ENCODE measurements at regions not wholly inside any gene's neighbourhood (a gene's known extent, or its start where the extent isn't known, plus 50 kb on each side); places are given as distances from the start of the nearest gene placed in this dataset.

DNA sequence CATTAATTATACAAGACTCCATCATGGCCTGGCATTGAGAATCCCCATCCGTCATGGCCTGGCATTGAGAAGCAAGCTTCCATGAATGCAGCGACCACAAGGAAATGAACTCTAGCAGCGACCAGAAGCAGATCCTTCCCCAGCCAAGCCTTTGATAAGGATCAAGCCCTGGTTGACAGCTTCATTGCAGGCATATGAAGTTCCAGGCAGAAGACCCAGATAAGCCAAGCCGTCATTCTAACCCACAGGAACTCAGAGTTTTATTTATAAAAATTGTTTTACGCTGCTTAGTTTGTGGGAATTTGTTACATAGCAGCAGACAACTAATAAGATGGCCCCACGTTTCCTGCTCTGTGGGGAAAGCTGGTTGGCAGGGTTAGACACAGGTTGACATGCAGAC, 642.3 kb downstream of the GATA3 start:
- H3K4me2 ChIP-seq: no peak overlapping the region
- no peaks in the 10 kb centered on the region for H3K79me2 ChIP-seq
- no peaks in the 10 kb centered on the region for H3K9me3 ChIP-seq (ENCODE audit: low read depth)
- DNase-seq (ENCODE audit: low spot score): no peak
- H3K27ac ChIP-seq: no peak overlapping the region
- H3K27me3 ChIP-seq: no peaks in the 10 kb centered on the region
- no peaks in the 10 kb centered on the region for H3K9me2 ChIP-seq (replicated peaks; ENCODE audit: insufficient read depth)
- H2AFZ ChIP-seq: no peak overlapping the region
- H3K36me3 ChIP-seq (replicated peaks; ENCODE audit: insufficient read depth, low read depth): no peaks in the 10 kb centered on the region
- H4K20me1 ChIP-seq (ENCODE audit: insufficient read depth, poor library complexity, severe bottlenecking): no peaks in the 10 kb centered on the region
- TF ChIP-seq EZH2 (IDR thresholded peaks at IDR 0.05; ENCODE audit: borderline replicate concordance) (no peak), EZH2phosphoT487 (IDR thresholded peaks at IDR 0.05; ENCODE audit: low read depth, severe bottlenecking, unreplicated experiment) (no peak)
- TF ChIP-seq, protein P1, sequence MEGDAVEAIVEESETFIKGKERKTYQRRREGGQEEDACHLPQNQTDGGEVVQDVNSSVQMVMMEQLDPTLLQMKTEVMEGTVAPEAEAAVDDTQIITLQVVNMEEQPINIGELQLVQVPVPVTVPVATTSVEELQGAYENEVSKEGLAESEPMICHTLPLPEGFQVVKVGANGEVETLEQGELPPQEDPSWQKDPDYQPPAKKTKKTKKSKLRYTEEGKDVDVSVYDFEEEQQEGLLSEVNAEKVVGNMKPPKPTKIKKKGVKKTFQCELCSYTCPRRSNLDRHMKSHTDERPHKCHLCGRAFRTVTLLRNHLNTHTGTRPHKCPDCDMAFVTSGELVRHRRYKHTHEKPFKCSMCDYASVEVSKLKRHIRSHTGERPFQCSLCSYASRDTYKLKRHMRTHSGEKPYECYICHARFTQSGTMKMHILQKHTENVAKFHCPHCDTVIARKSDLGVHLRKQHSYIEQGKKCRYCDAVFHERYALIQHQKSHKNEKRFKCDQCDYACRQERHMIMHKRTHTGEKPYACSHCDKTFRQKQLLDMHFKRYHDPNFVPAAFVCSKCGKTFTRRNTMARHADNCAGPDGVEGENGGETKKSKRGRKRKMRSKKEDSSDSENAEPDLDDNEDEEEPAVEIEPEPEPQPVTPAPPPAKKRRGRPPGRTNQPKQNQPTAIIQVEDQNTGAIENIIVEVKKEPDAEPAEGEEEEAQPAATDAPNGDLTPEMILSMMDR (IDR thresholded peaks at IDR 0.05; ENCODE audit: poor library complexity): no peak
- H3K4me3 ChIP-seq: no peak overlapping the region
- 49% methylated on average over 6 of the region's 6 CpGs for WGBS (ENCODE audit: low lambda C conversion rate, missing lambda C conversion rate)
- no peaks in the 10 kb centered on the region for H3K4me1 ChIP-seq (ENCODE audit: insufficient read depth)

DNA sequence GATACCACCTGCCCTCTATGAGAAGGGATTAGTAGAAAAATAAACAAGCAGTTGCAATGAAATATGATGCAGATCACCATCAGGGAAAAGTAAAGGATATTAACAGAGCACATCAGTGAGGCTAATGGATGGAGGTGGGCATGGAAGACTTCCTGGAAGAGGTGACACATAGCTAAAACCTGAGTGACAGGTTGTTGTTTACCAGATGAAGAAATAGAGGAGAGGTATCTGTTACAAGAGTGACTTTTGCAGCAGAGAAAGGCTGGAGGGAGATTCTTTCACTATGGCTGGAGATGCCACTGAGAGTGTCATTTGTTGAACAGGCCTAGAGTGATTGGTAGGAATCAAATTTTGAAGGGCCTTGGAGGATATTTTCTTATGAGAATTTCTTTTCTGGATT, 646.2 kb downstream of the GATA3 start:
- Histone ChIP-seq H3K4me1 (ENCODE audit: insufficient read depth) (no peaks in the 10 kb centered on the region), H4K20me1 (ENCODE audit: insufficient read depth, poor library complexity, severe bottlenecking) (no peaks in the 10 kb centered on the region), H3K4me2 (no peak overlapping the region), H3K79me2 (no peaks in the 10 kb centered on the region), H3K36me3 (replicated peaks; ENCODE audit: insufficient read depth, low read depth) (no peaks in the 10 kb centered on the region), H3K27me3 (no peaks in the 10 kb centered on the region), H3K4me3 (no peak overlapping the region), H3K9me2 (replicated peaks; ENCODE audit: insufficient read depth) (no peaks in the 10 kb centered on the region), H3K9me3 (ENCODE audit: low read depth) (no peaks in the 10 kb centered on the region), H2AFZ (no peak overlapping the region), H3K27ac (no peak overlapping the region)
- DNase-seq (ENCODE audit: low spot score): no peak
- TF ChIP-seq EZH2phosphoT487 (IDR thresholded peaks at IDR 0.05; ENCODE audit: low read depth, severe bottlenecking, unreplicated experiment): no peak
- TF ChIP-seq, protein P1 (IDR thresholded peaks at IDR 0.05; ENCODE audit: poor library complexity): no peak
- no peak for TF ChIP-seq EZH2 (IDR thresholded peaks at IDR 0.05; ENCODE audit: borderline replicate concordance)

DNA sequence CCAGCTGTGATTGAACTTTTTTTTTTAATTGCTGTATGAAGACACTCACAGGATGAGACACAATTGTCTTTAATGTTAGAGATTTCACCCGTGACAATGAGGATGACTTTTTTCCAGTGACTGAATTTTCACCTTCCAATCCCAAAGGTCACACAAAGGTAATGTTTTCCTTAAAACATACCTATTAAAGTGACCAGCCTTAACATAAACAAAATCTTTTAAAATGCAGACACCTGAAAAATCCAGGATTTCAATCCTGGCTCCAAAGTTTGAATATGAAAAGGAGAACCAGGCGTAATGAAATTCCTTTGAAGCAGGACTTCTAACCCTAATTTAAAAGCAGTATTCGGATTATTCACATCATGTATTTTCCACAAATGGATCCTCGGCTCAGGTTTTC, 647.7 kb downstream of the GATA3 start:
- DNase-seq (ENCODE audit: low spot score): no peak
- Histone ChIP-seq H4K20me1 (ENCODE audit: insufficient read depth, poor library complexity, severe bottlenecking) (no peaks in the 10 kb centered on the region), H2AFZ (no peak overlapping the region), H3K9me3 (ENCODE audit: low read depth) (no peaks in the 10 kb centered on the region), H3K36me3 (replicated peaks; ENCODE audit: insufficient read depth, low read depth) (no peaks in the 10 kb centered on the region), H3K79me2 (no peaks in the 10 kb centered on the region), H3K27me3 (no peaks in the 10 kb centered on the region), H3K4me3 (no peak overlapping the region), H3K4me2 (no peak overlapping the region), H3K4me1 (ENCODE audit: insufficient read depth) (no peaks in the 10 kb centered on the region), H3K9me2 (replicated peaks; ENCODE audit: insufficient read depth) (no peaks in the 10 kb centered on the region), H3K27ac (no peak overlapping the region)
- TF ChIP-seq, protein P1 (IDR thresholded peaks at IDR 0.05; ENCODE audit: poor library complexity): no peak
- TF ChIP-seq EZH2phosphoT487 (IDR thresholded peaks at IDR 0.05; ENCODE audit: low read depth, severe bottlenecking, unreplicated experiment) (no peak), EZH2 (IDR thresholded peaks at IDR 0.05; ENCODE audit: borderline replicate concordance) (no peak)
- WGBS (ENCODE audit: low lambda C conversion rate, missing lambda C conversion rate): 70% methylated on average over 4 of the region's 4 CpGs

DNA sequence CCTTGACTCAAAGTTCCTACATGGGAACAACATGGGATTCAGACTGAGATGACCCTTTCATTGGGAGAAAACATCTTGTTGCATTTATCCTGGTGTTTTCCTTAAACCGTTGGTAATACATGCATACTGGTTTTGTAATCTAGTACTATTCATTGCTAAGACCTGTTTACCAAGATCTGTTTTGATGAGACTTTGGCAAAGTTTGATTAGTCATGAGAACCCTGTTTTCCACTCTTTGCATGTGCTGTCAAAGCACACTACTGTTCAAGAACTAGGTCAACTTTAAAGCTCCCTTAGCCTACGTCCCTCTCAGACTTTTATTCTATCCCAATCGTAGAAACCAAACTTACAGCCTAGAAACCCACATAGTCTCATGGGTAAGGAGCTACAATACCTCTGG, 650.9 kb downstream of the GATA3 start:
- no peaks in the 10 kb centered on the region for H3K9me2 ChIP-seq (replicated peaks; ENCODE audit: insufficient read depth)
- H3K4me2 ChIP-seq: no peak overlapping the region
- WGBS (ENCODE audit: low lambda C conversion rate, missing lambda C conversion rate): 91% methylated on average over 3 of the region's 3 CpGs
- H2AFZ ChIP-seq: no peak overlapping the region
- no peak for DNase-seq (ENCODE audit: low spot score)
- H3K4me1 ChIP-seq (ENCODE audit: insufficient read depth): no peaks in the 10 kb centered on the region
- H3K27ac ChIP-seq: no peak overlapping the region
- no peaks in the 10 kb centered on the region for H3K79me2 ChIP-seq
- H3K27me3 ChIP-seq: no peaks in the 10 kb centered on the region
- H4K20me1 ChIP-seq (ENCODE audit: insufficient read depth, poor library complexity, severe bottlenecking): no peaks in the 10 kb centered on the region
- no peak overlapping the region for H3K4me3 ChIP-seq
- H3K36me3 ChIP-seq (replicated peaks; ENCODE audit: insufficient read depth, low read depth): no peaks in the 10 kb centered on the region
- no peaks in the 10 kb centered on the region for H3K9me3 ChIP-seq (ENCODE audit: low read depth)
- no peak for TF ChIP-seq EZH2phosphoT487 (IDR thresholded peaks at IDR 0.05; ENCODE audit: low read depth, severe bottlenecking, unreplicated experiment)
- TF ChIP-seq, protein P1 (IDR thresholded peaks at IDR 0.05; ENCODE audit: poor library complexity): no peak
- no peak for TF ChIP-seq EZH2 (IDR thresholded peaks at IDR 0.05; ENCODE audit: borderline replicate concordance)
